SKM-1 (cell line): ENCODE measurements at regions not wholly inside any gene's neighbourhood (a gene's known extent, or its start where the extent isn't known, plus 50 kb on each side); places are given as distances from the start of the nearest gene placed in this dataset.

ENCODE experiments used
- DNase-seq: peaks from one replicate; lab custom pipeline; 2025; ENCODE audit not compliant: unreplicated experiment; lab: John Stamatoyannopoulos, UW

GRCh38 chr2:222064286-222064685, 234.5 kb downstream of the PAX3 start:
- no peak for DNase-seq

GRCh38 chr2:222058819-222059445, 239.9 kb downstream of the PAX3 start:
- DNase-seq = no peak

- DNase-seq = peak; percentile 23
These were observed 241.3 kb downstream of the PAX3 start for GRCh38 chr2:222057347-222058073.

GRCh38 chr2:222055328-222055727, 243.5 kb downstream of the PAX3 start:
- no peak for DNase-seq

GRCh38 chr2:222054813-222055212, 244.0 kb downstream of the PAX3 start:
- DNase-seq = no peak

GRCh38 chr2:222052934-222053367, 245.8 kb downstream of the PAX3 start:
- DNase-seq = no peak

- DNase-seq = no peak
These were observed 247.8 kb downstream of the PAX3 start for GRCh38 chr2:222050981-222051380.

- DNase-seq = no peak
These were observed 248.9 kb downstream of the PAX3 start for GRCh38 chr2:222049946-222050345.

GRCh38 chr2:222043897-222044296, 254.9 kb downstream of the PAX3 start:
- DNase-seq = no peak

GRCh38 chr2:222042666-222043065, 256.1 kb downstream of the PAX3 start:
- no peak for DNase-seq

GRCh38 chr2:222040333-222040732, 258.5 kb downstream of the PAX3 start:
- DNase-seq = no peak

- DNase-seq = no peak
These were observed 259.0 kb downstream of the PAX3 start for GRCh38 chr2:222039821-222040220.

- DNase-seq = no peak
These were observed 260.6 kb downstream of the PAX3 start for GRCh38 chr2:222038067-222038802.

- DNase-seq = no peak
These were observed 261.6 kb downstream of the PAX3 start for GRCh38 chr2:222037211-222037610.

- no peak for DNase-seq
These were observed 264.7 kb downstream of the PAX3 start for GRCh38 chr2:222034058-222034457.

- DNase-seq = no peak
These were observed 265.3 kb downstream of the PAX3 start for GRCh38 chr2:222033541-222033940.

- DNase-seq = no peak
These were observed 272.9 kb downstream of the PAX3 start for GRCh38 chr2:222025881-222026271.

- peak; percentile 3 for DNase-seq
These were observed 273.6 kb downstream of the PAX3 start for GRCh38 chr2:222024932-222025880.

- DNase-seq = no peak
These were observed 281.4 kb downstream of the PAX3 start for GRCh38 chr2:222017252-222017850.

- DNase-seq = no peak
These were observed 284.9 kb downstream of the PAX3 start for GRCh38 chr2:222013889-222014288.

GRCh38 chr2:222000326-222000725, 298.5 kb downstream of the PAX3 start:
- no peak for DNase-seq
